ENCODE measurements at regions not wholly inside any gene's neighbourhood (a gene's known extent, or its start where the extent isn't known, plus 50 kb on each side); places are given as distances from the start of the nearest gene placed in this dataset.

GRCh38 chr1:208885060-208885459 is 640.9 kb upstream of the PLXNA2 start:
- no peak for DNase-seq (ENCODE audit: low read depth in 3 of 3, low spot score in 1 of 3)

- no peak for DNase-seq (ENCODE audit: low read depth in 3 of 3, low spot score in 1 of 3)
Measured at GRCh38 chr1:208885650-208886049, 641.5 kb upstream of the PLXNA2 start.

GRCh38 chr1:208888376-208888775 is 644.2 kb upstream of the PLXNA2 start:
- DNase-seq (ENCODE audit: low read depth in 3 of 3, low spot score in 1 of 3): no peak

GRCh38 chr1:208892147-208892546 is 648.0 kb upstream of the PLXNA2 start:
- DNase-seq (ENCODE audit: low read depth in 3 of 3, low spot score in 1 of 3): no peak

- DNase-seq (ENCODE audit: low read depth in 3 of 3, low spot score in 1 of 3): no peak
Measured at GRCh38 chr1:208893251-208893650, 649.1 kb upstream of the PLXNA2 start.

GRCh38 chr1:208895181-208895580 is 651.0 kb upstream of the PLXNA2 start:
- no peak for DNase-seq (ENCODE audit: low read depth in 3 of 3, low spot score in 1 of 3)

- no peak for DNase-seq (ENCODE audit: low read depth in 3 of 3, low spot score in 1 of 3)
Measured at GRCh38 chr1:208895820-208896219, 651.6 kb upstream of the PLXNA2 start.

GRCh38 chr1:208896768-208897167 is 652.6 kb upstream of the PLXNA2 start:
- DNase-seq (ENCODE audit: low read depth in 3 of 3, low spot score in 1 of 3): no peak

GRCh38 chr1:208899438-208899837 is 655.3 kb upstream of the PLXNA2 start:
- no peak for DNase-seq (ENCODE audit: low read depth in 3 of 3, low spot score in 1 of 3)

GRCh38 chr1:208903251-208903905 is 659.2 kb upstream of the PLXNA2 start:
- no peak for DNase-seq (ENCODE audit: low read depth in 3 of 3, low spot score in 1 of 3)

- DNase-seq (ENCODE audit: low read depth in 3 of 3, low spot score in 1 of 3): no peak
Measured at GRCh38 chr1:208907790-208908189, 663.6 kb upstream of the PLXNA2 start.

GRCh38 chr1:208909011-208909984 is 665.1 kb upstream of the PLXNA2 start:
- DNase-seq (ENCODE audit: low read depth in 3 of 3, low spot score in 1 of 3): no peak

GRCh38 chr1:208910161-208910560 is 666.0 kb upstream of the PLXNA2 start:
- DNase-seq (ENCODE audit: low read depth in 3 of 3, low spot score in 1 of 3): no peak

- no peak for DNase-seq (ENCODE audit: low read depth in 3 of 3, low spot score in 1 of 3)
Measured at GRCh38 chr1:208917281-208917680, 666.2 kb upstream of the CAMK1G start.

GRCh38 chr1:208917723-208918122 is 665.8 kb upstream of the CAMK1G start:
- no peak for DNase-seq (ENCODE audit: low read depth in 3 of 3, low spot score in 1 of 3)

GRCh38 chr1:208918160-208918559 is 665.4 kb upstream of the CAMK1G start:
- DNase-seq (ENCODE audit: low read depth in 3 of 3, low spot score in 1 of 3): no peak

GRCh38 chr1:208919371-208919770 is 664.1 kb upstream of the CAMK1G start:
- DNase-seq (ENCODE audit: low read depth in 3 of 3, low spot score in 1 of 3): no peak

- no peak for DNase-seq (ENCODE audit: low read depth in 3 of 3, low spot score in 1 of 3)
Measured at GRCh38 chr1:208921259-208921658, 662.3 kb upstream of the CAMK1G start.

GRCh38 chr1:208923456-208923855 is 660.1 kb upstream of the CAMK1G start:
- DNase-seq (ENCODE audit: low read depth in 3 of 3, low spot score in 1 of 3): no peak

GRCh38 chr1:208923946-208924720 is 659.4 kb upstream of the CAMK1G start:
- DNase-seq (ENCODE audit: low read depth in 3 of 3, low spot score in 1 of 3): no peak

GRCh38 chr1:208924928-208925327 is 658.6 kb upstream of the CAMK1G start:
- DNase-seq (ENCODE audit: low read depth in 3 of 3, low spot score in 1 of 3): no peak

All from stimulated activated CD4-positive, alpha-beta T cell treated with anti-CD3 and anti-CD28 coated beads, TNF-alpha, amount 100 ng/mL, for 1 hour (primary cell).